Osteocyte (in vitro differentiated cells): ENCODE measurements at regions not wholly inside any gene's neighbourhood (a gene's known extent, or its start where the extent isn't known, plus 50 kb on each side); places are given as distances from the start of the nearest gene placed in this dataset.

Experiments used
- DNase-seq: peaks from one replicate; pipeline ENCODE4 v3.0.0; 2021; ENCODE audit warnings: mixed read lengths; ENCODE audit not compliant: unreplicated experiment; ENCODE audit errors: extremely low spot score
- H3K27ac Mint-ChIP-seq: one replicate; pipeline ENCODE4 v1.8.0; 2021; ENCODE audit warnings: mild to moderate bottlenecking, mixed read lengths; ENCODE audit not compliant: unreplicated experiment
- H3K27me3 Mint-ChIP-seq: one replicate; pipeline ENCODE4 v1.8.0; 2021; ENCODE audit warnings: mixed read lengths; ENCODE audit not compliant: unreplicated experiment
- H3K36me3 Mint-ChIP-seq: one replicate; pipeline ENCODE4 v1.8.0; 2021; ENCODE audit warnings: mixed read lengths; ENCODE audit not compliant: unreplicated experiment
- H3K4me1 Mint-ChIP-seq: one replicate; pipeline ENCODE4 v1.8.0; 2021; ENCODE audit warnings: mixed read lengths; ENCODE audit not compliant: unreplicated experiment
- H3K4me3 Mint-ChIP-seq: one replicate; pipeline ENCODE4 v1.8.0; 2021; ENCODE audit warnings: mild to moderate bottlenecking, moderate library complexity, mixed read lengths; ENCODE audit not compliant: unreplicated experiment
- H3K9me3 Mint-ChIP-seq: one replicate; pipeline ENCODE4 v1.8.0; 2021; ENCODE audit warnings: mixed read lengths; ENCODE audit not compliant: unreplicated experiment
- CTCF ChIP-seq: fragments of 200-600 bp; sonication (generic); IDR thresholded peaks from 2 replicates; pipeline ENCODE4 v1.5.0; 2021; ENCODE audit warnings: antibody characterized with exemption, mild to moderate bottlenecking, moderate library complexity

- no peaks in the 10 kb centered on the region for H3K36me3 Mint-ChIP-seq
- no peak overlapping the region for H3K4me3 Mint-ChIP-seq
- no peak for DNase-seq
- no peak for TF ChIP-seq CTCF
- H3K27me3 Mint-ChIP-seq = no peaks in the 10 kb centered on the region
- no peaks in the 10 kb centered on the region for H3K4me1 Mint-ChIP-seq
- peaks cover 49% of the 10 kb centered on the region for H3K9me3 Mint-ChIP-seq
- H3K27ac Mint-ChIP-seq = no peak overlapping the region
Measured at GRCh38 chr15:46127361-46127874, 492.6 kb downstream of the SQOR start.

- H3K4me3 Mint-ChIP-seq = no peak overlapping the region
- TF ChIP-seq CTCF = no peak
- no peaks in the 10 kb centered on the region for H3K36me3 Mint-ChIP-seq
- no peaks in the 10 kb centered on the region for H3K4me1 Mint-ChIP-seq
- DNase-seq = no peak
- peaks cover 32% of the 10 kb centered on the region for H3K9me3 Mint-ChIP-seq
- H3K27ac Mint-ChIP-seq = no peak overlapping the region
- no peaks in the 10 kb centered on the region for H3K27me3 Mint-ChIP-seq
Measured at GRCh38 chr15:46129145-46129544, 494.3 kb downstream of the SQOR start.

GRCh38 chr15:46131876-46132275, 497.0 kb downstream of the SQOR start:
- H3K27ac Mint-ChIP-seq = no peak overlapping the region
- H3K36me3 Mint-ChIP-seq = no peaks in the 10 kb centered on the region
- no peak overlapping the region for H3K4me3 Mint-ChIP-seq
- peaks cover 45% of the 10 kb centered on the region for H3K9me3 Mint-ChIP-seq
- H3K27me3 Mint-ChIP-seq = no peaks in the 10 kb centered on the region
- no peak for DNase-seq
- no peaks in the 10 kb centered on the region for H3K4me1 Mint-ChIP-seq
- no peak for TF ChIP-seq CTCF

- Mint-ChIP-seq H3K27ac (no peak overlapping the region), H3K4me1 (no peaks in the 10 kb centered on the region), H3K27me3 (no peaks in the 10 kb centered on the region), H3K4me3 (no peak overlapping the region), H3K9me3 (peaks cover 14% of the 10 kb centered on the region), H3K36me3 (no peaks in the 10 kb centered on the region)
- TF ChIP-seq CTCF = no peak
- DNase-seq = no peak
Measured at GRCh38 chr15:46137443-46137842, 502.6 kb downstream of the SQOR start.

GRCh38 chr15:46146002-46146401, 511.2 kb downstream of the SQOR start:
- Mint-ChIP-seq H3K27me3 (no peaks in the 10 kb centered on the region), H3K27ac (no peak overlapping the region), H3K36me3 (no peaks in the 10 kb centered on the region), H3K4me1 (no peaks in the 10 kb centered on the region), H3K9me3 (no peaks in the 10 kb centered on the region), H3K4me3 (no peak overlapping the region)
- no peak for TF ChIP-seq CTCF
- DNase-seq = no peak
